GM12891 (cell line): ENCODE measurements at regions not wholly inside any gene's neighbourhood (a gene's known extent, or its start where the extent isn't known, plus 50 kb on each side); places are given as distances from the start of the nearest gene placed in this dataset.

ENCODE experiments used
- PAX5 ChIP-seq: IDR thresholded peaks from 2 replicates; pipeline ENCODE4 v1.6.1; 2011; ENCODE audit warnings: low read length, moderate library complexity, mild to moderate bottlenecking; ENCODE audit not compliant: insufficient read depth, severe bottlenecking
- POLR2A ChIP-seq: IDR thresholded peaks from 2 replicates; pipeline ENCODE4 v1.6.1; 2011; ENCODE audit warnings: low read depth, low read length, control low read depth
- POLR2AphosphoS5 ChIP-seq: IDR thresholded peaks from 2 replicates; pipeline ENCODE4 v1.6.1; 2011; ENCODE audit warnings: low read depth, low read length, control low read depth
- SPI1 ChIP-seq: IDR thresholded peaks from 2 replicates; pipeline ENCODE4 v1.6.1; 2011; ENCODE audit warnings: low read depth, low read length, control low read depth
- TAF1 ChIP-seq: IDR thresholded peaks from 2 replicates; pipeline ENCODE4 v1.6.1; 2011; ENCODE audit warnings: low read depth, low read length, control low read depth

- TF ChIP-seq POLR2AphosphoS5 (no peak), POLR2A (no peak), TAF1 (no peak), SPI1 (no peak), PAX5 (no peak)
Measured at GRCh38 chr5:10102706-10103497, 146.8 kb downstream of the ATPSCKMT start.
